GM18907 (cell line): ENCODE measurements at regions not wholly inside any gene's neighbourhood (a gene's known extent, or its start where the extent isn't known, plus 50 kb on each side); places are given as distances from the start of the nearest gene placed in this dataset.
A peak's percentile ranks its signal among the peaks of the same experiment; 100 is the strongest.
"Not testable (repeated sequence)": the region's sequence is repeated elsewhere in the genome, so short reads cannot be mapped to it uniquely, and the experiment has no call there.

Experiments
- ATAC-seq: cut with Tn5 transposase; IDR thresholded peaks from one replicate; pipeline ENCODE4 v1.9.1; 2021; ENCODE audit warnings: mild to moderate bottlenecking, moderate library complexity; ENCODE audit not compliant: unreplicated experiment

GRCh38 chr14:47929334-47929733 is 253.9 kb upstream of the MDGA2 start:
- peak; percentile 96 for ATAC-seq

- ATAC-seq = no peak
Measured at GRCh38 chr14:47921133-47921532, 245.7 kb upstream of the MDGA2 start.

- no peak for ATAC-seq
Measured at GRCh38 chr14:47919997-47920396, 244.6 kb upstream of the MDGA2 start.

- no peak for ATAC-seq
Measured at GRCh38 chr14:47919334-47919846, 244.0 kb upstream of the MDGA2 start.

GRCh38 chr14:47917344-47917954 is 242.0 kb upstream of the MDGA2 start:
- no peak for ATAC-seq

GRCh38 chr14:47901141-47901540 is 225.7 kb upstream of the MDGA2 start:
- not testable (repeated sequence) for ATAC-seq

GRCh38 chr14:47899685-47900084 is 224.3 kb upstream of the MDGA2 start:
- no peak for ATAC-seq

- ATAC-seq = no peak
Measured at GRCh38 chr14:47874350-47874749, 198.9 kb upstream of the MDGA2 start.

GRCh38 chr14:47872588-47872987 is 197.2 kb upstream of the MDGA2 start:
- ATAC-seq = no peak

- no peak for ATAC-seq
Measured at GRCh38 chr14:47863441-47863840, 188.0 kb upstream of the MDGA2 start.

- ATAC-seq = no peak
Measured at GRCh38 chr14:47857646-47858045, 182.2 kb upstream of the MDGA2 start.

- no peak for ATAC-seq
Measured at GRCh38 chr14:47852278-47852677, 176.9 kb upstream of the MDGA2 start.

- no peak for ATAC-seq
Measured at GRCh38 chr14:47846008-47846407, 170.6 kb upstream of the MDGA2 start.

- ATAC-seq = no peak
Measured at GRCh38 chr14:47843236-47843635, 167.8 kb upstream of the MDGA2 start.

- ATAC-seq = no peak
Measured at GRCh38 chr14:47833011-47833410, 157.6 kb upstream of the MDGA2 start.

GRCh38 chr14:47826809-47827208 is 151.4 kb upstream of the MDGA2 start:
- no peak for ATAC-seq

GRCh38 chr14:47822326-47822725 is 146.9 kb upstream of the MDGA2 start:
- ATAC-seq = no peak

GRCh38 chr14:47821135-47821534 is 145.7 kb upstream of the MDGA2 start:
- no peak for ATAC-seq

- ATAC-seq = no peak
Measured at GRCh38 chr14:47790477-47790876, 115.1 kb upstream of the MDGA2 start.

- ATAC-seq = no peak
Measured at GRCh38 chr14:47785058-47785457, 109.7 kb upstream of the MDGA2 start.

GRCh38 chr14:47778631-47779030 is 103.2 kb upstream of the MDGA2 start:
- ATAC-seq = no peak

GRCh38 chr14:47772652-47773051 is 97.2 kb upstream of the MDGA2 start:
- ATAC-seq = no peak

GRCh38 chr14:47763188-47763854 is 87.9 kb upstream of the MDGA2 start:
- peak; percentile 59 for ATAC-seq
